Left colon (tissue), 2 donors: ENCODE measurements at regions not wholly inside any gene's neighbourhood (a gene's known extent, or its start where the extent isn't known, plus 50 kb on each side); places are given as distances from the start of the nearest gene placed in this dataset.
"Not testable (repeated sequence)": the region's sequence is repeated elsewhere in the genome, so short reads cannot be mapped to it uniquely, and the experiment has no call there.

ENCODE experiments used
- ATAC-seq: fragments of 200-7000 bp; cut with Tn5 transposase; one replicate; pipeline ENCODE4 v1.9.1; 2020; ENCODE audit warnings: mild to moderate bottlenecking, moderate library complexity
- DNase-seq, 2 donors: peaks; one replicate each; pipeline ENCODE4 v3.0.0-alpha.2; 2020
- intact Hi-C, 2 donors: fragments of 100-400 bp; cut with DNase I in 1 of 2; cut with micrococcal nuclease in 1 of 2; formaldehyde crosslinking; loops; one replicate each; pipeline versions ENCODE4 v1.11.2 to v1.14.0; 2022; cut with DNase I, micrococcal nuclease
- donor health status: DM: no; HTN: no; CAD: no.
- donor health status: DM: yes; HTN: yes; CAD: no.

- ATAC-seq (no peak), DNase-seq (no peak)
- intact Hi-C loops, result no loop called here
These were observed 88.8 kb upstream of the RUFY1 start for GRCh38 chr5:179461576-179461975.

- DNase-seq (no peak), ATAC-seq (no peak)
- intact Hi-C loops, result no loop called here
These were observed 90.6 kb upstream of the RUFY1 start for GRCh38 chr5:179459771-179460170.

- DNase-seq (no peak), ATAC-seq (no peak)
- intact Hi-C loops, result no loop called here
These were observed 92.7 kb upstream of the RUFY1 start for GRCh38 chr5:179457612-179458011.

GRCh38 chr5:179456075-179456474 lies 94.3 kb upstream of the RUFY1 start:
- intact Hi-C loops, DNase-seq, ATAC-seq: not testable (repeated sequence)

- ATAC-seq (no peak), DNase-seq (no peak)
- intact Hi-C loops, result no loop called here
These were observed 95.0 kb upstream of the RUFY1 start for GRCh38 chr5:179455320-179455719.

- DNase-seq (no peak), ATAC-seq (no peak)
- intact Hi-C loops, result no loop called here
These were observed 96.0 kb upstream of the RUFY1 start for GRCh38 chr5:179454356-179454755.

GRCh38 chr5:179453616-179454015 lies 96.7 kb upstream of the RUFY1 start:
- intact Hi-C loops, result no loop called here
- no peak for DNase-seq
- ATAC-seq, result no peak

GRCh38 chr5:179452356-179453230 lies 97.8 kb upstream of the RUFY1 start:
- intact Hi-C loops, result no loop called here
- ATAC-seq (no peak), DNase-seq (no peak)

- DNase-seq (no peak), ATAC-seq (no peak)
- intact Hi-C loops, result no loop called here
These were observed 98.5 kb upstream of the RUFY1 start for GRCh38 chr5:179451828-179452196.

GRCh38 chr5:179451114-179451827 lies 99.1 kb upstream of the RUFY1 start:
- intact Hi-C loops, result no loop called here
- ATAC-seq (no peak), DNase-seq (no peak)

GRCh38 chr5:179449950-179450349 lies 100.4 kb upstream of the RUFY1 start:
- intact Hi-C loops, ATAC-seq, DNase-seq: not testable (repeated sequence)

GRCh38 chr5:179448282-179448681 lies 102.1 kb upstream of the RUFY1 start:
- intact Hi-C loops, DNase-seq, ATAC-seq: not testable (repeated sequence)

- intact Hi-C loops, DNase-seq, ATAC-seq: not testable (repeated sequence)
These were observed 97.0 kb upstream of the ADAMTS2 start for GRCh38 chr5:179442289-179442688.

- intact Hi-C loops, result no loop called here
- ATAC-seq, result no peak
- no peak for DNase-seq
These were observed 94.1 kb upstream of the ADAMTS2 start for GRCh38 chr5:179439181-179439985.

GRCh38 chr5:179438461-179438860 lies 93.2 kb upstream of the ADAMTS2 start:
- intact Hi-C loops, result no loop called here
- no peak for ATAC-seq
- DNase-seq, result no peak

GRCh38 chr5:179438011-179438441 lies 92.8 kb upstream of the ADAMTS2 start:
- no peak for ATAC-seq
- no peak for DNase-seq
- intact Hi-C loops, result no loop called here

- DNase-seq (no peak), ATAC-seq (no peak)
- intact Hi-C loops, result no loop called here
These were observed 92.2 kb upstream of the ADAMTS2 start for GRCh38 chr5:179437341-179438001.

GRCh38 chr5:179436321-179437122 lies 91.3 kb upstream of the ADAMTS2 start:
- intact Hi-C loops, result no loop called here
- no peak for ATAC-seq
- no peak for DNase-seq
